Stimulated activated naive B cell treated with anti-CD40 and anti-IgM and Interleukin-4, amounts not matched to agents 10 μg/mL and 1 μg/mL and 100 μg/mL, for 72 hours (primary cell): ENCODE measurements at regions not wholly inside any gene's neighbourhood (a gene's known extent, or its start where the extent isn't known, plus 50 kb on each side); places are given as distances from the start of the nearest gene placed in this dataset.
"Not testable (repeated sequence)": the region's sequence is repeated elsewhere in the genome, so short reads cannot be mapped to it uniquely, and the experiment has no call there.

Experiments used
- ATAC-seq, 2 donors: fragments of 150-1000 bp; cut with Tn5 transposase; replicated peaks; 2 replicates each; pipeline ENCODE4 v1.10.0; 2021; ENCODE audit warnings: moderate library complexity in 1 of 2
- DNase-seq: peaks from one replicate; pipeline ENCODE4 v3.0.0; 2021
- H3K27ac Mint-ChIP-seq: one replicate; pipeline ENCODE4 v1.8.0; 2022; ENCODE audit warnings: mild to moderate bottlenecking, mixed read lengths
- H3K27me3 Mint-ChIP-seq, 2 donors: one replicate each; pipeline ENCODE4 v1.8.0; 2022; ENCODE audit warnings: mixed read lengths in 2 of 2
- H3K36me3 Mint-ChIP-seq, 2 donors: one replicate each; pipeline ENCODE4 v1.8.0; 2022; ENCODE audit warnings: mixed read lengths in 2 of 2, mild to moderate bottlenecking in 1 of 2
- H3K4me1 Mint-ChIP-seq, 2 donors: one replicate each; pipeline ENCODE4 v1.8.0; 2022; ENCODE audit warnings: mixed read lengths in 2 of 2, mild to moderate bottlenecking in 1 of 2
- H3K4me3 Mint-ChIP-seq, 2 donors: one replicate each; pipeline ENCODE4 v1.8.0; 2022; ENCODE audit warnings: mild to moderate bottlenecking in 2 of 2, mixed read lengths in 2 of 2, moderate library complexity in 1 of 2
- H3K9me3 Mint-ChIP-seq, 2 donors: one replicate each; pipeline ENCODE4 v1.8.0; 2022; ENCODE audit warnings: mixed read lengths in 2 of 2, mild to moderate bottlenecking in 1 of 2

- not testable (repeated sequence) for H3K27ac Mint-ChIP-seq, ATAC-seq, H3K36me3 Mint-ChIP-seq, H3K27me3 Mint-ChIP-seq, H3K4me3 Mint-ChIP-seq, H3K9me3 Mint-ChIP-seq, DNase-seq, H3K4me1 Mint-ChIP-seq
Measured at GRCh38 chr7:98736461-98736860, 119.4 kb downstream of the NPTX2 start.

- Mint-ChIP-seq H3K27ac (no peak overlapping the region), H3K27me3 (peaks cover 0 to 3% of the 10 kb centered on the region in 2 donors)
Measured at GRCh38 chr7:98737176-98737575, 120.1 kb downstream of the NPTX2 start.

DNA sequence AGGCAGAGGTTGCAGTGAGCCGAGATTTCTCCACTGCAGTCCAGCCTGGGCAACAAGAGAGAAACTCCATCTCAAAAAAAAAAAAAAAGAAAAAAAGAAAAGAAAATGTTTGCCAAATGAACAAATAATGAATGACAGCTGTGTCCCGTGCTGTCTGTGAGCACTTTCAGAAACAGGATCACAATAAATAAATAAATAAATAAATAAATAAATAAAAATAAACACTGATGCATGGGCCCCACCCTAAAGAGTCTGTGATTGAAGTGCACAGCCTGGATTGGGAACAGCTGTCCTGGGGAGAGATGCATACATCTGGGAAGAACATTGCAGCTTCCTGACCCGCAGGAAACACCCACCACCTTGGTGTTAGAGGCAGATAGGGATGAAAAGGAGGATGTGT lies 123.6 kb downstream of the NPTX2 start:
- Mint-ChIP-seq H3K4me3 (no peak overlapping the region), H3K9me3 (peaks cover 1 to 4% of the 10 kb centered on the region in 2 donors), H3K4me1 (no peaks in the 10 kb centered on the region), H3K36me3 (no peaks in the 10 kb centered on the region), H3K27ac (no peak overlapping the region), H3K27me3 (peaks cover 1 to 3% of the 10 kb centered on the region in 2 donors)
- ATAC-seq (no peak), DNase-seq (no peak)

More at GRCh38 chr7:98737176-98737575, 120.1 kb downstream of the NPTX2 start:
- H3K9me3 Mint-ChIP-seq: peaks cover 4 to 6% of the 10 kb centered on the region in 2 donors
- no peaks in the 10 kb centered on the region for H3K36me3 Mint-ChIP-seq
- H3K4me3 Mint-ChIP-seq: no peak overlapping the region
- no peak for ATAC-seq
- no peak for DNase-seq
- H3K4me1 Mint-ChIP-seq: no peaks in the 10 kb centered on the region

GRCh38 chr7:98745722-98746318 lies 124.0 kb downstream of the TMEM130 start:
- peaks cover 1 to 4% of the 10 kb centered on the region in 2 donors for H3K9me3 Mint-ChIP-seq
- H3K4me1 Mint-ChIP-seq: no peaks in the 10 kb centered on the region
- peaks cover 21 to 23% of the 10 kb centered on the region in 2 donors for H3K27me3 Mint-ChIP-seq
- no peak overlapping the region for H3K4me3 Mint-ChIP-seq
- ATAC-seq (peak; percentile 59 to 60), DNase-seq (peak; percentile 31)
- no peaks in the 10 kb centered on the region for H3K36me3 Mint-ChIP-seq
- no peak overlapping the region for H3K27ac Mint-ChIP-seq

- H3K27ac Mint-ChIP-seq: no peak overlapping the region
- peaks cover 18 to 26% of the 10 kb centered on the region in 2 donors for H3K27me3 Mint-ChIP-seq
- H3K9me3 Mint-ChIP-seq: peaks cover 1 to 4% of the 10 kb centered on the region in 2 donors
- no peaks in the 10 kb centered on the region for H3K36me3 Mint-ChIP-seq
- no peaks in the 10 kb centered on the region for H3K4me1 Mint-ChIP-seq
- H3K4me3 Mint-ChIP-seq: no peak overlapping the region
- no peak for DNase-seq
- no peak for ATAC-seq
Measured at GRCh38 chr7:98748090-98748489, 121.7 kb downstream of the TMEM130 start.

GRCh38 chr7:98753176-98753575 lies 116.6 kb downstream of the TMEM130 start:
- ATAC-seq (no peak), DNase-seq (no peak)
- H3K4me3 Mint-ChIP-seq: no peak overlapping the region
- peaks cover 8% of the 10 kb centered on the region in 2 donors for H3K27me3 Mint-ChIP-seq
- no peaks in the 10 kb centered on the region for H3K4me1 Mint-ChIP-seq
- no peak overlapping the region for H3K27ac Mint-ChIP-seq
- peaks cover 4% of the 10 kb centered on the region in 2 donors for H3K9me3 Mint-ChIP-seq
- H3K36me3 Mint-ChIP-seq: no peaks in the 10 kb centered on the region

- Mint-ChIP-seq H3K27me3 (peaks cover under 1 to 6% of the 10 kb centered on the region in 2 donors), H3K27ac (no peak overlapping the region)
- ATAC-seq: no peak
Measured at GRCh38 chr7:98753989-98754479, 115.8 kb downstream of the TMEM130 start.

GRCh38 chr7:98755138-98755898 lies 114.5 kb downstream of the TMEM130 start:
- H3K27ac Mint-ChIP-seq: no peak overlapping the region
- H3K27me3 Mint-ChIP-seq: peaks cover 11 to 15% of the 10 kb centered on the region in 2 donors
- H3K36me3 Mint-ChIP-seq: no peaks in the 10 kb centered on the region
- H3K4me3 Mint-ChIP-seq: no peak overlapping the region
- ATAC-seq (peak; percentile 29), DNase-seq (no peak)
- no peaks in the 10 kb centered on the region for H3K4me1 Mint-ChIP-seq
- H3K9me3 Mint-ChIP-seq: peaks cover 13 to 17% of the 10 kb centered on the region in 2 donors

More at GRCh38 chr7:98753989-98754479, 115.8 kb downstream of the TMEM130 start:
- Mint-ChIP-seq H3K4me1 (no peaks in the 10 kb centered on the region), H3K36me3 (no peaks in the 10 kb centered on the region), H3K4me3 (no peak overlapping the region), H3K9me3 (peaks cover 12% of the 10 kb centered on the region in 2 donors)
- no peak for DNase-seq

GRCh38 chr7:98758157-98758556 lies 111.7 kb downstream of the TMEM130 start:
- H3K36me3 Mint-ChIP-seq: no peaks in the 10 kb centered on the region
- H3K4me3 Mint-ChIP-seq: no peak overlapping the region
- peaks cover 13 to 17% of the 10 kb centered on the region in 2 donors for H3K9me3 Mint-ChIP-seq
- H3K27ac Mint-ChIP-seq: no peak overlapping the region
- DNase-seq: no peak
- ATAC-seq: no peak
- H3K4me1 Mint-ChIP-seq: no peaks in the 10 kb centered on the region
- peaks cover 24 to 35% of the 10 kb centered on the region in 2 donors for H3K27me3 Mint-ChIP-seq

DNA sequence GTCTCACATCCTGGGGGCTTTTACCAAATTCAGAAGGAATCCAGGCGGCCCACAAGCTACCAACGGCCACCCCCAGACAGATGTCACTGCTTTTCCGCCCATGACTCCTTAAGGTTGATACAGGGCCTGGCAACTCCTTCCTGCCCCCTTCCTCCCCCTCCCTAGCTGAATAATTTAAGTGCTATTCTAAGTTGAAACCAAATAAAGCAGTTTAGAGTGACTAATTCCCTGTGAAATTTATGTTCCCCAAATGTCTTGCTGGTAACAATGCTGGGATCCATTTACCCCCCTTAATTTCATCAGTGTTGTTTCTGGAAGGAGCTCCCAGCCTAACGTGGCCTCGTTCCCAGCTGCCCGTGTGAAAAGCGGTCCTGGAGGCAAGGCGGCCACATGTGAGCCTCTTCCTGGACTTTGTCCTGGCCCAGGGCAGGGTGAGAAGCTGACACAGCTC lies 109.6 kb downstream of the TMEM130 start:
- Mint-ChIP-seq H3K36me3 (no peaks in the 10 kb centered on the region), H3K4me1 (no peaks in the 10 kb centered on the region), H3K27me3 (peaks cover 24 to 34% of the 10 kb centered on the region in 2 donors), H3K4me3 (no peak overlapping the region), H3K27ac (no peak overlapping the region), H3K9me3 (peaks cover 13 to 17% of the 10 kb centered on the region in 2 donors)
- no peak for ATAC-seq
- DNase-seq: no peak

DNA sequence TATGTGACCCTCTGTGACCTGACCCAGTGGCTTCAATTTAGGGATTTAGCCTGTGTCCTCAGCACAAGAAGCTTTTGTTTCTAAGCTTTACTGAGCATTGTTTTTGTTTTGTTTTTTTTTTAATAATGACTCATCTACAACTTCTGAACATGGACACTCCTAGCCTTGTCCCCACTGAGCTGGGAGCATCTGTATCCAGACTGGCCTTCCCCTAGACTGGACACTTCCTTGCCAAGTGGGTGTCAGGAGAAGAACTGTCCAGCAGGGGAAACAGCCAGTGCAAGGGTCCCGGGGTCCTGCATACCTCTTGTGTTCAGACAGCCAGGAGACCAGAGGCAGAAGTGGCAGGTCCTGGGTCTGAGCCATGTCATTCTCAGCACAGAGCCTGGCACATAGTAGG lies 108.6 kb downstream of the TMEM130 start:
- Mint-ChIP-seq H3K27ac (no peak overlapping the region), H3K27me3 (peaks cover 24 to 34% of the 10 kb centered on the region in 2 donors), H3K36me3 (no peaks in the 10 kb centered on the region), H3K4me1 (no peaks in the 10 kb centered on the region), H3K4me3 (no peak overlapping the region), H3K9me3 (peaks cover 13 to 17% of the 10 kb centered on the region in 2 donors)
- DNase-seq (no peak), ATAC-seq (no peak)

DNA sequence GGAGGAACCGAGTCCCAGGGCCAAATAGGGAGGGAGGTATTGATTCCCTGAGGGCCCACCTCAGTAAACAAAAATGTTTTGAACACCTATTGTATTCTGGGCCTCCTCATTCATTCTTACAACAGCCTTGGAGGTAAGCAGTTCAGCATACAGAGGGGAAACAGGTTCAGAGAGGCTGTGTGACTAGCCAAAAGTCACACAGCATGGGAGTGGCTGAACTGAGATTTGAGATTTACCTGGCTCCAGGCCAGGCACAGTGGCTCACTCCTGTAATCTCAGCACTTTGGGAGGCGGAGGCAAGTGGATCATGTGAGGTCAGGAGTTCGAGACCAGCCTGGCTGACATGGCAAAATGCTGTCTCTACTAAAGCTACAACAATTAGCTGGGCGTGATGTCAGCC lies 107.2 kb downstream of the TMEM130 start:
- no peaks in the 10 kb centered on the region for H3K4me1 Mint-ChIP-seq
- H3K27ac Mint-ChIP-seq: no peak overlapping the region
- H3K9me3 Mint-ChIP-seq: peaks cover 11 to 17% of the 10 kb centered on the region in 2 donors
- no peak overlapping the region for H3K4me3 Mint-ChIP-seq
- DNase-seq (no peak), ATAC-seq (no peak)
- H3K27me3 Mint-ChIP-seq: peaks cover 24 to 39% of the 10 kb centered on the region in 2 donors
- H3K36me3 Mint-ChIP-seq: no peaks in the 10 kb centered on the region

DNA sequence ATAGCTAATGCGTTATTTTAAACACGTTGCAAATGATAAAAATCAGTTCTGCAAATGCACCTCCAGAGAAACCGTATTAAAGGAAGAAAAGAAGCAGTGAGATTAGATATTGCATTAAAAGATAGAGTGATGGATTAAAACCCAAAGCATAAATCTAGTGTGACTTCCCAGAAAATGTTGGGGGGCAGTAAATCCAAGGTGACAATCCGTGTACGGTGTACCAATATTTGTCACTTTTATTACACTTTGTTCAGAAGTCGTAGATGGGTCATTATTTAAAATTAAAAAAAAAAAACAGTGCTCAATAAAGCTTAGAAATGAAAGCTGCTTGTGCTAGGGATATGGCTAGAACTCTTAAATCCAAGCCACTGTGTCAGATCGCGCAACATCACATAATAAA lies 106.4 kb downstream of the TMEM130 start:
- ATAC-seq (no peak), DNase-seq (no peak)
- Mint-ChIP-seq H3K27ac (no peak overlapping the region), H3K4me1 (no peaks in the 10 kb centered on the region), H3K36me3 (no peaks in the 10 kb centered on the region), H3K4me3 (no peak overlapping the region), H3K27me3 (peaks cover 24 to 47% of the 10 kb centered on the region in 2 donors), H3K9me3 (peaks cover 7 to 10% of the 10 kb centered on the region in 2 donors)

GRCh38 chr7:98764946-98765345 lies 104.9 kb downstream of the TMEM130 start:
- ATAC-seq (no peak), DNase-seq (no peak)
- Mint-ChIP-seq H3K4me3 (no peak overlapping the region), H3K27ac (no peak overlapping the region), H3K4me1 (no peaks in the 10 kb centered on the region), H3K9me3 (no peaks in the 10 kb centered on the region), H3K27me3 (peaks cover 15 to 44% of the 10 kb centered on the region in 2 donors), H3K36me3 (no peaks in the 10 kb centered on the region)

DNA sequence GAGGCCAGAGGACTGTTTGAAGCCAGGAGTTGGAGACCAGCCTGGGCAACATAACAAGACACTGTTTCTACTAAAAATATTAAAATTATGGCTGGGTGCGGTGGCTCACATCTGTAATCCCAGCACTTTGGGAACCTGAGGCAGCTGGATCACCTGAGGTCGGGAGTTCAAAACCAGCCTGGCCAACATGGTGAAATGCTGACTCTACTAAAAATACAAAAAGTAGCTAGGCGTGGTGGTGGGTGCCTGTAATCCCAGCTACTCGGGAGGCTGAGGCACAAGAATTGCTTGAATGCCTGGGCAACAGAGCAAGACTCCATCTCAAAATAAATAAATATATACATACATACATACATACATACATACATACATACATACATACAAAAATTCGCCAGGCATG lies 99.7 kb downstream of the TMEM130 start:
- not testable (repeated sequence) for H3K9me3 Mint-ChIP-seq, ATAC-seq, H3K36me3 Mint-ChIP-seq, H3K27ac Mint-ChIP-seq, DNase-seq, H3K4me3 Mint-ChIP-seq
- Mint-ChIP-seq H3K27me3 (peaks cover 8 to 59% of the 10 kb centered on the region in 2 donors), H3K4me1 (peaks cover 11 to 16% of the 10 kb centered on the region in 2 donors)
